HCT116 (cell line): ENCODE measurements at regions not wholly inside any gene's neighbourhood (a gene's known extent, or its start where the extent isn't known, plus 50 kb on each side); places are given as distances from the start of the nearest gene placed in this dataset.

ENCODE experiments used
- ATAC-seq: fragments of 200-7000 bp; cut with Tn5 transposase; 2 replicates; pipeline ENCODE4 v1.9.1; 2020; ENCODE audit warnings: mild to moderate bottlenecking, moderate library complexity
- BruUV-seq: library from RNA; stranded (reverse); fragments of 400-500 nt; replicated peaks from 2 replicates; lab custom pipeline; 2021; lab: Mats Ljungman, UMichigan
- CTCF ChIA-PET: fragments of 300-600 bp; sonication (Branson Sonifier 250); formaldehyde crosslinking; loops from one replicate; lab custom pipeline; 2021; ENCODE audit warnings: antibody characterized with exemption; lab: Charles Lee
- POLR2A ChIA-PET: fragments of 300-600, 350-600 bp; sonication (Branson Sonifier 250); formaldehyde crosslinking; loops from one replicate; lab custom pipeline; 2021; ENCODE audit warnings: antibody characterized with exemption; lab: Charles Lee
- RAD21 ChIA-PET, 2 experiments: fragments of 300-600 bp; sonication (Branson Sonifier 250); formaldehyde crosslinking; loops; one replicate each; lab custom pipeline; 2023; ENCODE audit warnings: low total read pairs in 2 of 2; ENCODE audit not compliant: uncharacterized antibody in 2 of 2, unreplicated experiment in 2 of 2, low non-redundant PET in 1 of 2; lab: Charles Lee
- DNase-seq: peaks from one replicate; pipeline ENCODE4 v3.0.0-alpha.2; 2010; ENCODE audit warnings: low read depth, low spot score
- H2AFZ ChIP-seq: fragments of 200-600 bp; shearing (Covaris generic), sonication (generic); 2 replicates; pipeline ENCODE4 v1.6.1; 2017; ENCODE audit warnings: low read depth, mixed run types, mixed read lengths, antibody characterized with exemption, low read length; ENCODE audit not compliant: poor library complexity, severe bottlenecking
- H3K27ac ChIP-seq: 2 replicates; pipeline ENCODE4 v1.5.1; 2012; ENCODE audit warnings: low read depth, low read length
- H3K27me3 ChIP-seq: fragments of 200-600 bp; sonication (generic); 2 replicates; pipeline ENCODE4 v1.6.1; 2016; ENCODE audit warnings: mixed run types, low read length, mixed read lengths; ENCODE audit not compliant: insufficient read depth
- H3K36me3 ChIP-seq, 2 experiments: fragments of 200-500 bp in 1 of 2; fragments of 200-600 bp in 1 of 2; sonication (Bioruptor generic) in 1 of 2; sonication (generic) in 1 of 2; 2 replicates each; pipeline versions ENCODE4 v1.5.1 to v1.6.1; 2014 to 2016; ENCODE audit warnings: low read length in 2 of 2, inconsistent platforms in 1 of 2, mixed read lengths in 1 of 2, mixed run types in 1 of 2; ENCODE audit not compliant: insufficient read depth in 2 of 2, control insufficient read depth in 1 of 2
- H3K4me1 ChIP-seq, 2 experiments: fragments of 200-600 bp in 1 of 2; sonication (generic) in 1 of 2; 2 replicates each; pipeline versions ENCODE4 v1.5.1 to v1.6.1; 2012 to 2017; ENCODE audit warnings: low read length in 2 of 2, inconsistent platforms in 1 of 2, mild to moderate bottlenecking in 1 of 2, mixed read lengths in 1 of 2, mixed run types in 1 of 2, moderate library complexity in 1 of 2; ENCODE audit not compliant: insufficient read depth in 2 of 2, control insufficient read depth in 1 of 2
- H3K4me2 ChIP-seq: fragments of 200-600 bp; sonication (generic); 2 replicates; pipeline ENCODE4 v1.6.1; 2017; ENCODE audit warnings: mixed run types, low read length, mixed read lengths
- H3K4me3 ChIP-seq, 2 experiments: fragments of 200-600 bp in 1 of 2; sonication (generic) in 1 of 2; replicated peaks in 1 of 2; 2 replicates each; pipeline ENCODE4 v1.5.1; 2011 to 2016; ENCODE audit warnings: low read length in 2 of 2, control low read depth in 1 of 2, low read depth in 1 of 2, mild to moderate bottlenecking in 1 of 2, mixed read lengths in 1 of 2, mixed run types in 1 of 2
- H3K79me2 ChIP-seq: fragments of 200-600 bp; sonication (generic); 2 replicates; pipeline ENCODE4 v1.6.1; 2017; ENCODE audit warnings: mild to moderate bottlenecking, mixed run types, low read length, moderate library complexity, mixed read lengths; ENCODE audit not compliant: insufficient read depth
- H3K9ac ChIP-seq: fragments of 200-600 bp; sonication (generic); 2 replicates; pipeline ENCODE4 v1.6.1; 2016; ENCODE audit warnings: low read length, mixed read lengths
- H3K9me2 ChIP-seq: fragments of 200-600 bp; sonication (generic), shearing (Covaris generic); 2 replicates; pipeline ENCODE4 v1.6.1; 2017; ENCODE audit warnings: mixed run types, mild to moderate bottlenecking, moderate library complexity; ENCODE audit not compliant: insufficient read depth
- H3K9me3 ChIP-seq, 2 experiments: fragments of 200-500 bp in 1 of 2; fragments of 200-600 bp in 1 of 2; sonication (Bioruptor generic) in 1 of 2; sonication (generic) in 1 of 2; 2 replicates each; pipeline ENCODE4 v1.6.1; 2014 to 2017; ENCODE audit warnings: low read length in 2 of 2, mixed read lengths in 2 of 2, inconsistent platforms in 1 of 2, low read depth in 1 of 2, mild to moderate bottlenecking in 1 of 2, mixed run types in 1 of 2, moderate library complexity in 1 of 2; ENCODE audit not compliant: control insufficient read depth in 1 of 2, insufficient read depth in 1 of 2
- H4K20me1 ChIP-seq: fragments of 200-600 bp; sonication (generic), shearing (Covaris generic); 2 replicates; pipeline ENCODE4 v1.6.1; 2017; ENCODE audit warnings: mixed run types, mild to moderate bottlenecking, moderate library complexity; ENCODE audit not compliant: insufficient read depth
- ATF3 ChIP-seq: IDR thresholded peaks from 2 replicates; pipeline ENCODE4 v1.6.1; 2012
- CEBPB ChIP-seq: IDR thresholded peaks from 2 replicates; pipeline ENCODE4 v1.6.1; 2012; ENCODE audit warnings: low read depth
- EGR1 ChIP-seq: IDR thresholded peaks from 2 replicates; pipeline ENCODE4 v1.6.1; 2012; ENCODE audit warnings: low read depth
- EZH2phosphoT487 ChIP-seq: fragments of 200-600 bp; IDR thresholded peaks from 2 replicates; pipeline ENCODE4 v1.6.1; 2018; ENCODE audit warnings: antibody characterized with exemption, borderline replicate concordance
- FOSL1 ChIP-seq: IDR thresholded peaks from 2 replicates; pipeline ENCODE4 v1.6.1; 2012; ENCODE audit warnings: low read depth
- POLR2A ChIP-seq: IDR thresholded peaks from 2 replicates; pipeline ENCODE4 v1.7.0; 2011; ENCODE audit warnings: borderline replicate concordance; ENCODE audit not compliant: insufficient read depth, insufficient read length; ENCODE audit errors: extremely low read depth
- SIN3A ChIP-seq: IDR thresholded peaks from 2 replicates; pipeline ENCODE4 v1.6.1; 2012; ENCODE audit warnings: low read depth
- SP1 ChIP-seq: IDR thresholded peaks from 2 replicates; pipeline ENCODE4 v1.6.1; 2012; ENCODE audit warnings: low read depth
- intact Hi-C: fragments of 100-400 bp; cut with micrococcal nuclease; formaldehyde crosslinking; loops from 2 replicates; pipeline ENCODE4 v1.10.0; 2022
- TF ChIP-seq, protein P1 (sequence below), 3 experiments: fragments of 200-600 bp in 1 of 3; sonication (generic) in 1 of 3; IDR thresholded peaks in 2 of 3; conservative IDR thresholded peaks in 1 of 3; 2 replicates each; pipeline ENCODE4 v1.5.1; 2012 to 2017; ENCODE audit warnings: low read depth in 2 of 3, low read length in 2 of 3, antibody characterized with exemption in 1 of 3, borderline replicate concordance in 1 of 3, control low read depth in 1 of 3, mild to moderate bottlenecking in 1 of 3, mixed read lengths in 1 of 3, mixed run types in 1 of 3, moderate library complexity in 1 of 3; ENCODE audit not compliant: insufficient read depth in 1 of 3
- TF ChIP-seq, protein P2 (sequence below): IDR thresholded peaks from 2 replicates; pipeline ENCODE4 v1.6.1; 2012; ENCODE audit warnings: low read depth

DNA sequence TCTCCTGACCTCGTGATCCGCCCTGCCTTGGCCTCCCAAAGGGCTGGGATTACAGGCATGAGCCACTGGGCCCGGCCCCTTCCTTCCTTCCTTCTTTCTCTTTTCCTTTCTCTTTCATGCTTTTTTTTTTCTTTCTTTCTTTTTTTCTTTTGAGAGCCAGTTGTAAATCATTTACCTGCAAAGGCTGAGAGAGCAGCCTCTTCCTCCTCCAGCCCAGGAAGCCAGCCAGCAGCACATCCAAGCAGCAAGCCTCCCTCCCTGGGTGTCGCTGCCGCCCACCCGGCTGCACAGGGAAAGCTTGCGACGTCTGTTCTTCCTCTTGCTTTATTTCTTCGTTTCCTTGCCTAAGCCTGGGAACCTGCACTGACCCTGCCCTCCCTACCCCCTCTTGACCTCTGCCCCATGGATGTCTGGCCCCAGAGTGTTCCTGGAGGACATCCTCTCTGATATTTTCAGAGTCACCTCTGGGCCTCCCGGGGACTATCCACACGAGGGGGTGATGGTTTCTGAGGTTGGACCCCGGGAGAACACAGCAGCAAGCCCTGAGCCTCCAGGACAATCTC lies 62.8 kb upstream of the MYL10 start:
- Histone ChIP-seq H3K27me3 (no peaks in the 10 kb centered on the region), H3K4me1 (peaks cover 5 to 13% of the 10 kb centered on the region in 2 experiments; a peak in 3 of 4 replicates), H3K9me3 (no peaks in the 10 kb centered on the region), H3K4me3 (no peak overlapping the region), H4K20me1 (no peaks in the 10 kb centered on the region), H3K9me2 (no peaks in the 10 kb centered on the region), H3K9ac (no peak overlapping the region), H3K36me3 (no peaks in the 10 kb centered on the region), H3K4me2 (no peak overlapping the region), H2AFZ (no peak overlapping the region), H3K27ac (no peak overlapping the region), H3K79me2 (no peaks in the 10 kb centered on the region)
- no peak for TF ChIP-seq FOSL1
- TF ChIP-seq ATF3 = no peak
- TF ChIP-seq, protein P1, sequence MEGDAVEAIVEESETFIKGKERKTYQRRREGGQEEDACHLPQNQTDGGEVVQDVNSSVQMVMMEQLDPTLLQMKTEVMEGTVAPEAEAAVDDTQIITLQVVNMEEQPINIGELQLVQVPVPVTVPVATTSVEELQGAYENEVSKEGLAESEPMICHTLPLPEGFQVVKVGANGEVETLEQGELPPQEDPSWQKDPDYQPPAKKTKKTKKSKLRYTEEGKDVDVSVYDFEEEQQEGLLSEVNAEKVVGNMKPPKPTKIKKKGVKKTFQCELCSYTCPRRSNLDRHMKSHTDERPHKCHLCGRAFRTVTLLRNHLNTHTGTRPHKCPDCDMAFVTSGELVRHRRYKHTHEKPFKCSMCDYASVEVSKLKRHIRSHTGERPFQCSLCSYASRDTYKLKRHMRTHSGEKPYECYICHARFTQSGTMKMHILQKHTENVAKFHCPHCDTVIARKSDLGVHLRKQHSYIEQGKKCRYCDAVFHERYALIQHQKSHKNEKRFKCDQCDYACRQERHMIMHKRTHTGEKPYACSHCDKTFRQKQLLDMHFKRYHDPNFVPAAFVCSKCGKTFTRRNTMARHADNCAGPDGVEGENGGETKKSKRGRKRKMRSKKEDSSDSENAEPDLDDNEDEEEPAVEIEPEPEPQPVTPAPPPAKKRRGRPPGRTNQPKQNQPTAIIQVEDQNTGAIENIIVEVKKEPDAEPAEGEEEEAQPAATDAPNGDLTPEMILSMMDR (IDR thresholded peaks at IDR 0.05 in 2 of 3, conservative IDR thresholded peaks at IDR 0.05 in 1 of 3; ENCODE audit: borderline replicate concordance in 1 of 3, insufficient read depth in 1 of 3, low read depth in 2 of 3, low read length in 2 of 3) = no peak
- TF ChIP-seq EZH2phosphoT487 = no peak
- no peak for TF ChIP-seq EGR1
- TF ChIP-seq SP1 = no peak
- TF ChIP-seq POLR2A = no peak
- no peak for TF ChIP-seq CEBPB
- TF ChIP-seq, protein P2, sequence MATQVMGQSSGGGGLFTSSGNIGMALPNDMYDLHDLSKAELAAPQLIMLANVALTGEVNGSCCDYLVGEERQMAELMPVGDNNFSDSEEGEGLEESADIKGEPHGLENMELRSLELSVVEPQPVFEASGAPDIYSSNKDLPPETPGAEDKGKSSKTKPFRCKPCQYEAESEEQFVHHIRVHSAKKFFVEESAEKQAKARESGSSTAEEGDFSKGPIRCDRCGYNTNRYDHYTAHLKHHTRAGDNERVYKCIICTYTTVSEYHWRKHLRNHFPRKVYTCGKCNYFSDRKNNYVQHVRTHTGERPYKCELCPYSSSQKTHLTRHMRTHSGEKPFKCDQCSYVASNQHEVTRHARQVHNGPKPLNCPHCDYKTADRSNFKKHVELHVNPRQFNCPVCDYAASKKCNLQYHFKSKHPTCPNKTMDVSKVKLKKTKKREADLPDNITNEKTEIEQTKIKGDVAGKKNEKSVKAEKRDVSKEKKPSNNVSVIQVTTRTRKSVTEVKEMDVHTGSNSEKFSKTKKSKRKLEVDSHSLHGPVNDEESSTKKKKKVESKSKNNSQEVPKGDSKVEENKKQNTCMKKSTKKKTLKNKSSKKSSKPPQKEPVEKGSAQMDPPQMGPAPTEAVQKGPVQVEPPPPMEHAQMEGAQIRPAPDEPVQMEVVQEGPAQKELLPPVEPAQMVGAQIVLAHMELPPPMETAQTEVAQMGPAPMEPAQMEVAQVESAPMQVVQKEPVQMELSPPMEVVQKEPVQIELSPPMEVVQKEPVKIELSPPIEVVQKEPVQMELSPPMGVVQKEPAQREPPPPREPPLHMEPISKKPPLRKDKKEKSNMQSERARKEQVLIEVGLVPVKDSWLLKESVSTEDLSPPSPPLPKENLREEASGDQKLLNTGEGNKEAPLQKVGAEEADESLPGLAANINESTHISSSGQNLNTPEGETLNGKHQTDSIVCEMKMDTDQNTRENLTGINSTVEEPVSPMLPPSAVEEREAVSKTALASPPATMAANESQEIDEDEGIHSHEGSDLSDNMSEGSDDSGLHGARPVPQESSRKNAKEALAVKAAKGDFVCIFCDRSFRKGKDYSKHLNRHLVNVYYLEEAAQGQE = no peak
- TF ChIP-seq SIN3A = no peak
- BruUV-seq = no TSS peak
- POLR2A ChIA-PET = no interaction called here
- CTCF ChIA-PET = no interaction called here
- ATAC-seq = no peak
- no peak for DNase-seq
- intact Hi-C loops = no loop called here
- RAD21 ChIA-PET = interaction anchor here (0.7 kb wide), 2 partner anchors 10 to 458 kb away, joined by 3 read pairs; no protein-coding TSS in a partner anchor
